Kidney epithelial cell (primary cell): ENCODE measurements at regions not wholly inside any gene's neighbourhood (a gene's known extent, or its start where the extent isn't known, plus 50 kb on each side); places are given as distances from the start of the nearest gene placed in this dataset.
"Not testable (repeated sequence)": the region's sequence is repeated elsewhere in the genome, so short reads cannot be mapped to it uniquely, and the experiment has no call there.

ENCODE experiments used
- DNase-seq: peaks from one replicate; pipeline ENCODE4 v3.0.0-alpha.2; 2010; ENCODE audit warnings: low read depth
- H3K27me3 ChIP-seq: 2 replicates; pipeline ENCODE4 v1.6.0; 2011; ENCODE audit warnings: low read length; ENCODE audit not compliant: control insufficient read depth, insufficient read depth
- H3K36me3 ChIP-seq: 2 replicates; pipeline ENCODE4 v1.5.1; 2011; ENCODE audit warnings: low read length; ENCODE audit not compliant: control insufficient read depth, insufficient read depth
- H3K4me3 ChIP-seq: 2 replicates; pipeline ENCODE4 v1.5.1; 2011; ENCODE audit warnings: low read depth, mild to moderate bottlenecking, control low read depth, low read length
- TF ChIP-seq, protein P1 (sequence below): IDR thresholded peaks from 2 replicates; pipeline ENCODE4 v1.5.1; 2011; ENCODE audit warnings: mild to moderate bottlenecking, moderate library complexity, low read length, control low read depth, inconsistent platforms; ENCODE audit not compliant: insufficient read depth, poor library complexity, severe bottlenecking

- no peak overlapping the region for H3K4me3 ChIP-seq
- TF ChIP-seq, protein P1, sequence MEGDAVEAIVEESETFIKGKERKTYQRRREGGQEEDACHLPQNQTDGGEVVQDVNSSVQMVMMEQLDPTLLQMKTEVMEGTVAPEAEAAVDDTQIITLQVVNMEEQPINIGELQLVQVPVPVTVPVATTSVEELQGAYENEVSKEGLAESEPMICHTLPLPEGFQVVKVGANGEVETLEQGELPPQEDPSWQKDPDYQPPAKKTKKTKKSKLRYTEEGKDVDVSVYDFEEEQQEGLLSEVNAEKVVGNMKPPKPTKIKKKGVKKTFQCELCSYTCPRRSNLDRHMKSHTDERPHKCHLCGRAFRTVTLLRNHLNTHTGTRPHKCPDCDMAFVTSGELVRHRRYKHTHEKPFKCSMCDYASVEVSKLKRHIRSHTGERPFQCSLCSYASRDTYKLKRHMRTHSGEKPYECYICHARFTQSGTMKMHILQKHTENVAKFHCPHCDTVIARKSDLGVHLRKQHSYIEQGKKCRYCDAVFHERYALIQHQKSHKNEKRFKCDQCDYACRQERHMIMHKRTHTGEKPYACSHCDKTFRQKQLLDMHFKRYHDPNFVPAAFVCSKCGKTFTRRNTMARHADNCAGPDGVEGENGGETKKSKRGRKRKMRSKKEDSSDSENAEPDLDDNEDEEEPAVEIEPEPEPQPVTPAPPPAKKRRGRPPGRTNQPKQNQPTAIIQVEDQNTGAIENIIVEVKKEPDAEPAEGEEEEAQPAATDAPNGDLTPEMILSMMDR = no peak
- no peaks in the 10 kb centered on the region for H3K36me3 ChIP-seq
- no peaks in the 10 kb centered on the region for H3K27me3 ChIP-seq
- no peak for DNase-seq
Observed at GRCh38 chr12:84166812-84167211, 745.8 kb downstream of the SLC6A15 start.

DNA sequence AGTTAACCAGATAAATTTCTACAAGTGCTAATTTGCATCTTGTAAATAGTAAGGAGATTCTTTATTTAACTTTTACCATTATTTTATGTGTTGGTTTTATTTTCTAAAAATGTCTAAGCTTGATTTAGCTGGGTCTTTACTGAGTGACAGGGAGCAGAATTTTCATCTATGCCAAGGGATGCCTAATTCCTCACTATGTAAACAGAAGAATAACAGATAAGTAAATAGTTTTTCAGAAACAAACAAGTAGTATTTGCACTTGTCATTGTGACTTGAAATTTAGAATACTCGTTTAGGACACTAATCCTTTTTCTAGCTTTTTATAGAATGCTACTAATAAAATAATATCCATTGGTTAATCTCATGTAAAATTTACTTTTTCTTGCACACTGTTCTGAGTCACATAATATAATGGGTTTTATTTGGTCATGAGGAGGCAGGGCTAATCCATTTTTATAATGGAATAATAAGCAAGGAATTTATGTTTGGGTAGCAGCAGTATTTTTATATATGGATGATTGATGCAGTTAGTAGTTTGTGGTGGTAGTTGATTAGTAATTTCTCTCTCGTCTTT, 746.5 kb downstream of the SLC6A15 start:
- Histone ChIP-seq H3K27me3 (no peaks in the 10 kb centered on the region), H3K36me3 (no peaks in the 10 kb centered on the region), H3K4me3 (no peak overlapping the region)
- no peak for DNase-seq
- TF ChIP-seq, protein P1 = no peak

GRCh38 chr12:84161296-84161695, 751.3 kb downstream of the SLC6A15 start:
- no peak overlapping the region for H3K4me3 ChIP-seq
- TF ChIP-seq, protein P1 = no peak
- H3K27me3 ChIP-seq = no peaks in the 10 kb centered on the region
- H3K36me3 ChIP-seq = no peaks in the 10 kb centered on the region
- DNase-seq = no peak

DNA sequence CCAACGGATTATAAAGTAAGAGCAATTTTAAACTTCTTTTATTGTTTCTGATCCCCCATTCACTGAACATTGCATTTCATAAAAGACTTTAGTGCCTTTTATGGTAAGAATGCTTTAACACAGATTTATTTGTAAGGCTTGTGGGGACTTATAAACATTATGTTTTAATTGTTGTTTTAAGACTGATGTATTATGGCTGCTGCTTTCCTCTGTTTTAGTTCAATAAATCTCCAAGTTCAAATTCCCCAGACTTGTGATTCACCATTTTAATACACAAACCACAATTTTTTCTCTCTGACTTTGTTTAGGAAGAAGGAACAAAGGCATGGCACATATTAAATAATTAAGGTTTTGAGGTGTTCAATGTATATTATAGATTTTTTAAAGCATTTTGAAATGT, 753.3 kb downstream of the SLC6A15 start:
- Histone ChIP-seq H3K36me3 (no peaks in the 10 kb centered on the region), H3K4me3 (no peak overlapping the region), H3K27me3 (no peaks in the 10 kb centered on the region)
- no peak for DNase-seq
- TF ChIP-seq, protein P1 = no peak

- DNase-seq = no peak
- H3K4me3 ChIP-seq = no peak overlapping the region
- TF ChIP-seq, protein P1 = no peak
- no peaks in the 10 kb centered on the region for H3K36me3 ChIP-seq
- H3K27me3 ChIP-seq = no peaks in the 10 kb centered on the region
Observed at GRCh38 chr12:84157170-84157569, 755.4 kb downstream of the SLC6A15 start.

- not testable (repeated sequence) for H3K4me3 ChIP-seq, H3K27me3 ChIP-seq, H3K36me3 ChIP-seq, DNase-seq
Observed at GRCh38 chr12:84154991-84155930, 757.3 kb downstream of the SLC6A15 start.

- DNase-seq, H3K36me3 ChIP-seq, H3K4me3 ChIP-seq, H3K27me3 ChIP-seq: not testable (repeated sequence)
Observed at GRCh38 chr12:84154439-84154990, 758.1 kb downstream of the SLC6A15 start.
